NCI-H524 (cell line): ENCODE measurements at regions not wholly inside any gene's neighbourhood (a gene's known extent, or its start where the extent isn't known, plus 50 kb on each side); places are given as distances from the start of the nearest gene placed in this dataset.
A peak's percentile ranks its signal among the peaks of the same experiment; 100 is the strongest.

Experiments
- DNase-seq, 2 experiments: peaks; one replicate each; lab custom pipeline; 2025; lab: John Stamatoyannopoulos, UW

DNA sequence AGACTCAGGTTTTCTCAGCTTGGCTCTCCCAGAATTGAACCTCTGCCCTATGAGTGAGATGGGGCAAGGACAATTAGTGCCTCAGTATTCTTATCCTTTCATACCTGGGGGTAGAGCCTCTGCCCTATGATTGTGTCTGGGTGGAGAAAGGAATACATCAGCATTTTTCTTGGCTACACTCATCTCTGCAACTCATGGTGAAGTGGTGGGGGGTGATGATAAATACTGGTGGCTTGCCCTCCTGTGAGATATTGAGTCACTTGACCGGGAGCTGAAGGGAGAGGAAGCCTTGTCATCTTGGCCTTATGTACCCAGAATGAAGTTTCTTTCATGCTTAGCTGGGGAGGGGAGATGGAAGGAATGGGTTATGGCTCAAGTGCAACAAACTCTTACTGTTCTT is 71.3 kb upstream of the ENOX2 start:
- no peak for DNase-seq

DNA sequence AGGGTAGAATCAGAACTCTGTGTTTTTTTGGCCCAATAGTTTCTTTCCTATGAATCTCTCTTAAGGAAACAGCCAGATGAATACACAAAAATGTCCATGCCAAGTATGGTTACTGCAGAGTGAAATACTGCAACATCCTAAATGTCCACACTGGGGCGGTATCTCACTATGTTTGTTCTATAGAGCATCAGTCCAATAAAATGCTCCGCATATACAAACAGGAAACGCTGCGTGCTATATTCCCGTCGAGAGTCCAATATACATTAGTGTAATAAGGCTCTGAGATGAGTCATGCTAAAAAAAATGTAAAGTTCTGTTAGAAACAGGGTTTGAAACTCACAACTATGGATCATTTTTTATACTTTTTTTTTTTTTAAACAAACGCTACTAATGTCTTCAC is 72.9 kb upstream of the ENOX2 start:
- DNase-seq: peak; percentile 11 to 73

DNA sequence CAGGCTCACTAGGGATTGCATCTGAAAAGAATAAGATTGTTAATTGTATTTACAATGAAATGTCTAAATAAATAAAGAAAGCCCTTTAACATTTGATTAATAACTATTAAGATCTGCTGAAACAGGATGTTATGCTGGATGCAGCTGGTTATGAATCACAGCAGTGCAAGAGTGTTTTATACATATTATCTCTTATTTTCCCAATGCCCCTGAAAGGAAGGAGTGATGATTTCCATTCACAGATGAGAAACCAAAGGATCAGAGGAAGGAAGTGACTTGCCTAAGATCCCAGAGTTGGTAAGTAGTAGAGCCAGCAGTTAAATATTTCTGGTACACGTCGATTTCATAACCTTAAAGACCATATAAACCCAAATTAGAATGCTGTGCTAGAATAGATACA is 76.3 kb upstream of the ARHGAP36 start:
- no peak for DNase-seq

DNA sequence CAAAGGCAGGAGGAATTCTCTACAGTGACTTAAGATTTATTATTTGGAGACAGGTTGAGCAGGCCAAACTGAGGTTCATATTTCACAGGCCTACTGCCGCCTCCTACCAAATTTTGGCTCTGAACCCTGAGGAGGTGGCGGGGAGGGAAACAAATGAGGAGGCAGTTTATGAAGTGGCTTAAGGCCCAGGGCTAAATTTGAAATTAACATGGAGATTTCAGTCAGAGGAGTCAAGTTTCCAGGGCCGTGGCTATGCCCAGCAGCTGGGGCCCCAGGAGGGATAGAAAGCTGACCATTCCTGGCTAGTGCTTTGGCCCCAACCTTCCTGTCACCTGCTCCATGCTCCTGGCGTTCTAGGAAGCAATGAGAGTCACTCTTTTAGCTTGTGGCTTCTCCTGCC is 73.4 kb upstream of the ARHGAP36 start:
- DNase-seq: no peak

DNA sequence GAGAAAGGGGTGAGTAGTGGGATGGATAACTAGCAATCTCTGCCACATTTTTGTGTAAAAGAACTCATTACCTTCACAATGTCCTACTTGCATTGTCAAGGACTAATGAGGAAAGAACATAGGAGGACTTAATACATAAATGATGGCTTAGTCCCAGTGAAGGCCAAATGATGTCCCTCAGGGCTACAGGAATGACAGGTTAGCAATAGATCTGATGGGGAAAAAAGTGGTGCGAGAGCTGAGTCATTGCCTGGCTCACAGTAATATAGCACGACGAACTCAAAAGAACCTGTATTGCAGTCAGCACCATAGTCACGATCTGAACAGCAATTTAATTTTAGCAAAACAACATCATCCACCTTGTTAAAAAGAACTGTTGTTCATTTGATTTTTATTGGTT is 70.9 kb upstream of the ARHGAP36 start:
- no peak for DNase-seq

DNA sequence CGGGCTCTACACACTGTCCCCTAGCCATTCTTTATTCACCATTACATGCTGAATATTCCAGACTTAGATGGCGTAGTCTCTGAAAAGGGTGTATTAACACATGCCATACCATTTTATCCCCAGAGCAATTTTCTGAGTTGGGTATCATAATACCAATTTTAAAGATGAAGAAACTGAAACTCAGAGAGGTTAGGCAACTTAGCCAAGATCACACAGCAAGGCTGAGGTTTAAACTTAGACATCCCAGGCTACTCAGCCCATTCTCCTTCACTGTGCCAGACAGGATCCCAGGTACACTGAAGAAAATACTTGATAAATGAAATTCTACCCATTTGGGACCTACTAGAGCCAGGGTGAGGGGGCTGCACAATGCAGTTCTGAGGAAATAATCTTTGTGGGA is 67.4 kb upstream of the ARHGAP36 start:
- no peak for DNase-seq

DNA sequence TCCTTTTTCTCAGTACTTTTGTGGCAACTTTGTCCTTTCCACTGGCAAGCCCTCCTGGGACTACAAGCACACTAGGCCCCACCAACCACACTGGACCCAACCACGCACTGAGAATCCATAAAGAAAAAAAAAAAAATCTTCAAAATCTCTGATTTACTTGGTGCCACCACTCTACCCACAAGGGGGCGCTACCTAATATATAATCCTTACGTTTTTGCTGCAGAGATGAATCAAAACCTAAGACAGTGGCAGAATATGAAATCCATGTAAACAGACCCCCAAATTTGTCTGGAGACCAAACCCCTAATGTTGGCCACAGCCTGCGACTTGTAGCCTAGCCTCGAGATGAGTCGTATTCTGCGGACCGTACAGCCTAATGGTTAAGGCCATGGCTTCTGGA is 63.5 kb upstream of the ARHGAP36 start:
- DNase-seq: peak in 1 of 2 experiments; percentile 57

DNA sequence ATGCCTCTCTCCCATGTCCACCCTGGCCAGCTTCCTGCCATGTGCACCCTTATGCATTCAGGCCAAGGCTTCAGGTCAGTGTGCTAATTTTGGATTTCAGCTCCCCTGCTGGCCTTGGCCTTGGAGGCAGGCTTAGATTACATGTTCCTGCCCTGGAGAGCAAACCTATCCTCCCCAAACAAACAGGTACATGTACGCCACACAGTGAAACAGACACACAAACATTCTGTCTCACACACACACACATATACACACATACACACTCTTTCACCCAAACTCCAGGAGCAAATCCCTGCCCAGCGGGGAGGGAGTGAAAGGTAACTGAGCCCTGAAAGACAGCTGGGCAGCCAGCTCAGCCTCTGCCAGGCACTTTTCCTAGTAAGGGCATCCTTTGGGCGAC is 62.7 kb upstream of the ARHGAP36 start:
- DNase-seq: no peak

DNA sequence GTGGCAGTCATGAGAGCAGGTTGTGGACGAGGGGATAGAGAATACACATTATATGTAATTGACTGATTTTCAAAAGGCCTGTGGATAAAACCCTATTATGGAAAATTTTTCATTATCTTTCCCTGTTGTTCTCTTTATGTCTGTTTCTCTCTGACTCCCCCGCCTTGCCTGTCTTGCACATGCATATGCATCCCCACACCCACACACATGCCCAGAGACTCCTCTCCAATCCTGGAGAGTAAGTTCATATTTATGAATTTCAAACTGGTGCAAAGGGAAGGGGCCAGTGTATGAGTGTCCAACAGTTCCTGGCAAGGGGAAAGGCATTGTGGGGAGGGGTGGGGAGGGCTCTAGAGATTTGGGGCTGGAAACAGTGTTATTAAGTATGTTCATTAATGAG is 60.8 kb upstream of the ARHGAP36 start:
- no peak for DNase-seq

DNA sequence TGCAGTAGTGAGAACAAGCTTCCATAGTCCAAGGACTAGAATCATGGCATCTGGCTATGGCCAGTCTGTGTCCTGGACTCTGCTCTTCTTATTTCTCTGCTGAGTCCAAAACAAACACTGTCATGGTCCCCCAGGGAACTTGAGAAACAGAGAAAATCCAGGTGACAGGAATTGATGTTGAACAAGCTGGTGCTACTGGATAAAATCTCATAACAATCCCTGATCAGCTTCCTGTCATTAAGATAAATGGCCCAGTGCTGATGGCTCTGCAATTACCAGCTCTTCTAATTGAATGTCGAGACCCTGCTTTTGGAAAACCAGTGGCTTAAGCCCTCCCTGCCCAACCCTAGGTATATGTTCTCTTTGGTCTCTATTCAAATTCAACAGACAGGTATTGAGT is 58.8 kb upstream of the ARHGAP36 start:
- DNase-seq: no peak
